Right forelimb (tissue), 1 donor: ENCODE measurements at regions not wholly inside any gene's neighbourhood (a gene's known extent, or its start where the extent isn't known, plus 50 kb on each side); places are given as distances from the start of the nearest gene placed in this dataset.

Source experiments
- DNase-seq: peaks from one replicate; pipeline ENCODE4 v3.0.0-alpha.2; 2018

- no peak for DNase-seq
Observed at GRCh38 chr18:73913505-73913904, 234.1 kb downstream of the FBXO15 start.

DNA sequence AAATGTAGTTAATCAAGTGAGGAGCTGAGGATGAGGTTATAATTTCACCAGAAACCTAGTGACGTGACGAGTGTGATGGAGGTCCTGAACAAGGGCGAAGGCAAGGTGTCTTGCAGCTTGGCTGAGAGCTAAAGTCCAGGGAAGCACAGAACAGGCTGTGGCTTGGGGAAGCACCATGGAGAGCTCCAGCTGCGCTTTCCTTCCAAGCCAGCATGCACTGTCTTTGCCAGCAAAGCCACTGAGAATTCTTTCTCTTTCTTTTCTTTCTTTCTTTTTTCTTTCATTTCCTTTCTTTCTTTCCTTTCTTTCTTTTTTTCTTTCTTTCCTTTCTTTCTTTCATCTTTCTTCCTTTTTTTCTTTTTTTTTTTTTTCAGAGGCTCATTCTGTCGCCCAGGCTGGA, 239.3 kb downstream of the FBXO15 start:
- peak; percentile 58 for DNase-seq

DNA sequence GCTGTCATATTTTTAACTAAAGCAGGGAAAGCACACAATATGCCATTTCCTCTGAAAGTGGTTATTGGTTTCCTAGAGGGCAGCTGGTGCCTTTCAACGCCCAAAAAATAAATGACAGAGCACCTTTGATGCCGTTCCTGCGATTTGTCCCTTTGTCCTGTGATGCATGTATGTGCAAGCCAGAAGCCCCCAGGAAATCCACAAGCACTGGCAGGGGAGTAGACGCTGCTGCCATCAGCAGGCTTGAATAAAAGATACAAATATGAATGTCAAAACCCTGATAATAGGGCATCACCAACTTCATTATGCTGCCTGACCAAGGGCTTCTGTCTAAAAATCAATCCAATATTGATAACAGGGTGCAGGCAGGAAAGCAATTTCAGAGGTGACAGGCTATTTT, 246.1 kb downstream of the FBXO15 start:
- DNase-seq, result no peak

DNA sequence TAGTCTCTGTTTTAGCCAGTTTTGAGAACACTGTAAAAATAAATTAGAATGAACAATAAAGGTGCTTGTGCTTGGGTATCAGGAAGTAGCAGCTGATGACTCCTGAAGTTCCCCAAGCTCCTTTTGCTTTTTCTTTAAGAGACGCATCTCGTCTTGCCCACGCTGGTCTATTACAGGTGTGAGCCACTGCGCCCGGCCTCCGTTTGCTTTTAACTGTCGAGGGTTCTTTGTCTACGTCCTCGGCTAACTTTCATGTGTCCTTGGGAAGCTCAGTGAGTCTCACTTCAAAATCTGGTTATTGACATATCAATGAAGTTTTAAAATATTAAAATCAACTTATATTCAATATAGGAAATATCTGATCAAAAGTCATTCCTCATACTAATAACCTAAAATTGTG, 246.5 kb downstream of the FBXO15 start:
- no peak for DNase-seq

DNA sequence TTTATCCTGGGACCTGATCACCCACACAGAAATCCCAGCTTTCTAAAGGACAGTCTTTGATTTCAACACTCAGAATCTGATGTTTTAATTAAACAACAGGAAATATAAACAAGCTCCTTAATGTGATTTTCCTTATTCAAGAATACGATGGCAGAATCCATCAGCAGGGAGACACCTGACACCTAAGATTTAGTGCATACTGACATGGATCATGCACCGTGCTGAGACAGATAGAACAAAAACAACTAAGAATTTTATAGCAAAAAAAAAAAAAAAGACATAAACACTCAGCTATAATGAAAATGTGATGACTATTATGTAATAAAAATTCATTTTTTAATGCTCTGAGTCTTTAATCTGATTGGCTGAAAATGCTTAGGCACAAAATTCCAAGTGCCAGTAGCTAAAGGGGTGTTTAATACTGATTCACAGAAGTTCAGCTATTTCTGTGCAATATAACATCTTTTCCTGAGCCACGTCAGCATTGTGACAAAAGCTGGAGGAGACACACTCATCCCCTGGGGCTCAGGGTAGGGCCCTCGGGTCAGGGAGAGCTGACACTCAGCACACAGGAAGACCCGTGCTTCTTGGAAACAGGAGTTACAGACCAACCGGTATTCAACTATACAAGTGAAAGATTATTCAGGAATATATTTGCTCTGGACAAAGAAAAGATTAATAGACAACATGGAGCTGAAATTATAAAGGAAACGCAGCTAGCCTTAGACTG, 247.4 kb downstream of the FBXO15 start:
- DNase-seq, result no peak

DNA sequence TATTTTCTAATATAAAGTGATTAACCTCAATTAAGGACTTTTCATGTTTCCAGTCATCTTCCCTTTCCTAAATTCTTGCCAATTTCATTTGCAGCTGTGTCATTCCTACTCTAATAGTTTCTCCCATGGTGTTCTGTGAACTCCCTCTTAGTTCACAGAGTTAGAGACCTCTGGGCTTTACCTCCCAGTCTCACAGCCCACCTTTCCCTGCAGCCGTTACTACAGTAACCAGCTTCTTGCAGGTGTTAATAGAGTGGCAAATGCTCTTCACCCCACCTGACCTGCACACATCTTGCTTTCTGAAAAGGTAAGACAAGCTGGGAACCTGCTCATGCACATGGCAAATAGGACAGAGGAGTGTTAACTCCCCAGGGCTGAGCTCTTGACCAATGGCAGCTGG, 250.1 kb downstream of the FBXO15 start:
- no peak for DNase-seq

DNA sequence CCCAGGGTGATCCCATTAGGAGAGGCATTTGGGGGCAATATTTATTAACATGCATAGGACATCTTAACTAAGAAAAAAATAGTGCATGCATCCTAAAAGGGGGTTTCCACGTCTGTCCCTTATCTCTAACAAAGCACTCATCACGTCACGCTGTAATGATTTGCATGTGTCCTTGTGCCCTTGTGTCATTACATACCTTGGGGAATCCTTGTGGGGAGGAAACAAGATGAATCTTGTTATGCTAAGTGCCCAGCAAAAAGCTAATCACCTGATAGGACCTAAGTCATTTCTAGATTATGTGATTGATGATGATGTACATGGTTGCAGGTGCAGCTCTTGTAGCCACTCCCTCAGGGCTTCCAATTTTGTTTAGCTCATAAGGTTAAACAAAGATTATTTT, 250.9 kb downstream of the FBXO15 start:
- no peak for DNase-seq

GRCh38 chr18:73895701-73896100, 251.9 kb downstream of the FBXO15 start:
- DNase-seq, result no peak

DNA sequence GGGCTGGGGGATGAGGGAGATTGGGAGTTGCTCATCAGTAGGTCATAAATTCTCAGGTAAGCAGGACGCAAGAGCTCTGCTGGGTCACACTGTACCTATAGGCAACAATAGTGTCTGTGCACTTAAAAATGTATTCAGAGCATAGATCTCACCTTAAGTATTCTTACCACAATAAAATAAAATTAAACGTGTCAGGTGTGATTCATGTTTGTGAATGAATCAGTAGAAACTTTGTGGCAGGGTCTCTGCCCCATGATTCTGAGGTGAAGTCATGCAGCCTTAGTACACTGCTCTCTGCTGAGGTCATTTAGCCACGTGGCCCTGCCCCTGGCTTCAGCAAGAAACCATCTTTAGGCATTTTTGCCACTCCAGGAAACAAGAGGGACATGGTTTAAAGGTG, 253.8 kb downstream of the FBXO15 start:
- no peak for DNase-seq

- no peak for DNase-seq
Observed at GRCh38 chr18:73891572-73892421, 255.8 kb downstream of the FBXO15 start.

- DNase-seq, result no peak
Observed at GRCh38 chr18:73888565-73888964, 259.1 kb downstream of the FBXO15 start.

GRCh38 chr18:73887801-73888200, 259.8 kb downstream of the FBXO15 start:
- no peak for DNase-seq

- no peak for DNase-seq
Observed at GRCh38 chr18:73884868-73885267, 262.8 kb downstream of the FBXO15 start.

DNA sequence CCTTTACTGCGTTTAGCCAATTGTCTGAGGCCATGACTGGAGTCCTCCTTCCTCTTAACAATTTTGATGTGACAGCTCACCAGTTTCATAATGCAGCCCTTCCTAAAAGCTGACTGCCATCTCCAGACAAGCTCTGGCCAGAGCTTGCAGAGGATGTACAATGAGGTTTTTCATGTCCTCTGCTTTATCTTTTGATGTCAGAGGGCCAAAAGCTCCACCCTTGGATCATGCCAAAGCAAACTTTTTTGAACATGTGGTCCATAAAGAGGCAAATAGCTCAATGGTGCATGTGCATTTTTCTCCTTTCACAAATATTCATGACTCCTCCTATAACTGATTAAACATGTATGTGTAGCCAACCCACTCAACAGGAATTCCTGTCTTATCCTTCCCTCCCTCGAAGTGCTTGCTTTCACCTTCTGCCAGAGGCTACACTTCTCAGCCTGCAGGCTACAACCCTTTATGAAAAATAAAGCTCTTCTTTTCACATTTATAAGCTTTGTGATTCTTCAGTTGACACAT, 266.2 kb downstream of the FBXO15 start:
- no peak for DNase-seq

GRCh38 chr18:73880387-73880786, 267.2 kb downstream of the FBXO15 start:
- no peak for DNase-seq

- no peak for DNase-seq
Observed at GRCh38 chr18:73879766-73880165, 267.9 kb downstream of the FBXO15 start.

DNA sequence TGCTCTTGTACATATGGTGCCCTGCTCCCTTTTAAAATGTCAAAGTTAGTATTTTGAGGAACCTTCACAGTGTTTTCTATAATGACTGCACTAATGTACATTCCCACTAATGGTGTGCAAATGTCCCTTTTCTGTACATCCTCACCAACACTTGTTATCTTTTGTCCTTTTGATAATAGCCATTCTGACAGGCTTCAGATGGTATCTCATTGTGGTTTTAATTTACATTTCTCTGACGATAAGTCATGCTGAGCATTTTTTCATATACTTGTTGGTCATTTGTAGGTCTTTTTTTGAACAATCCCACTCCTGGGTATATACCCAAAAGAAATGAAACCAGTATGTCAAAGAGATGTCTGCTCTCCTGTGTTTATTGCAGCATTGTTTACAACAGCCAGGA, 268.3 kb downstream of the FBXO15 start:
- DNase-seq, result no peak

DNA sequence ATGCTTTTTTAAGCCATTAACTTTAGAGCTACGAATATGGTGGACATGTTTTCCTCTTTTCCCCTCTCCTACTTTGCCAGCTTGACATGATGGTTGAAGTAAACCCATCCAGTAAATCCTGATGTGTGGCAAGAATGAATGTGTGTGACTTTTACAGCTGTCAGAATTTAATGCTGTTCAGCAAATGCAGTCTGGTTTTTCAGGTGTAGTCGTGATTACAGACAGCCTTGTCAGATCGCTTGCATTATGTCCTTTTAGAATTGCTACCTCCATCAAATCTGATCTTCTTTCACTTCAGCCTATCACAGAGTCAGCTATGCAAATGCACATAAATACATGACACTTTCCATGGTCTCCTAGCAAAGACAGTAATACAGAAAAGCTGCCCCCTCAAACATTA, 278.5 kb downstream of the FBXO15 start:
- DNase-seq, result no peak

DNA sequence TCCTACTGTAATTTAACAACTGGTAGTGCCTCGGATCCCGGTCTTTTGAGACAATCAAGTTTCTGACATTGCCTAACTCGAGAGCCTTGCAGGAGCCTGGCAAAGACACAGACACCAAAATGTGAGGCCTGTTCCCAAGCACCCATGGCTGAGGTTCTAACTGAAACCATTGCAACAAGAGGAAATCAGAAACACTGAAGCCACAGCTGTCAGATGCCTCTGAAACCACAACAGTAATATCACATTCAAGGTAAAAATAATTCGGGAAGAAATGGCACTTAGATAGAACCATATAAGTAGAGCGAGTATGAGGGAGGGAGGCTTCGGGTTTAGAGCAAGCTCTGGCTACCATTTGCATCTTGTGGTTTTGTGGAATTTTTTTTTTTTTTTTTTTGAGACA, 285.9 kb downstream of the FBXO15 start:
- DNase-seq, result no peak

DNA sequence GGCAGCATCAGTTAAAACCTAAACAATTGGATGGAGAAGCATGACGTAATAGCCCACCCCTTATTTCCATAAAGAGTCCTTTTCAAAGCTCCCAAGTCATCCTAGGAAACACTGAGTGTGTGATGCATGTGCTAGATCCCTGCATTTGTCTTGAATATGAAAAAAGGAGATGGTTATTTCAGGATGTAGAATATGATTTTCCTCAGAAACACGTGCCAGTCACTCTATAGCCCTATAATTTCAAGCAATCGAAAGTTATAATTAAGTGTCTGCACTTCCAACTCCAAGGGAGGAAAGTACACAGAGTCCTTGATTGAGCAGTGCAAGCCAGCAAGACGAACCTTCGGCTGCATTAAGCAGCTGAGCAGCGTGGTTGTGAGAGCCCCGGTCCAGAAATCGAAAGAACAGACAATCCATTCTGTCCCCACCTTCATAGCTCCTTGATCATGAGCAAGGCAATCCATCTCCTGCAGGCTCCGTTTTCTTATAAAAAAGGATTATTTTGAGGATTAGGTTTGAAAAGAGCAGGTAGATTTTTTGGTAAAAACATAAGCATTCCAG, 287.7 kb downstream of the FBXO15 start:
- no peak for DNase-seq

- no peak for DNase-seq
Observed at GRCh38 chr18:73852789-73853549, 294.7 kb downstream of the FBXO15 start.

DNA sequence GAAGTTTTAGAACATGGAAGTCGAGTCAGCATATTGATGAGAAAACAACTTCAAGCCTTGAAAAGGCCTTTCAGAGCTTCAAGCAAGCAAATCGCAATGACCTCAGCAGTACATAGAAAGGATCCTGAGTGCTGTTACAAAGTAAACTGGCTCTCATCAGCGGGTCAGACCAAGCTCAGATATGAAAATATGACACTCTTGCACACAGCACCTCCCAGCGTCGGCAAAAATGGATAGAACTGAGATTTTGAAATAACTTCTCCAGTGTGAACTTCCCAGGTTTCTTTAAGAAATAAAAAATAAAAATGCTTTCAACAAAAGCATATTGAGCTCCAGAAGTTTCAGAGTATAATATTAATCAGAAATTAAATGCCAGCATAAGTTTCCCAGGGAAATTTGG, 296.9 kb downstream of the FBXO15 start:
- DNase-seq, result no peak

DNA sequence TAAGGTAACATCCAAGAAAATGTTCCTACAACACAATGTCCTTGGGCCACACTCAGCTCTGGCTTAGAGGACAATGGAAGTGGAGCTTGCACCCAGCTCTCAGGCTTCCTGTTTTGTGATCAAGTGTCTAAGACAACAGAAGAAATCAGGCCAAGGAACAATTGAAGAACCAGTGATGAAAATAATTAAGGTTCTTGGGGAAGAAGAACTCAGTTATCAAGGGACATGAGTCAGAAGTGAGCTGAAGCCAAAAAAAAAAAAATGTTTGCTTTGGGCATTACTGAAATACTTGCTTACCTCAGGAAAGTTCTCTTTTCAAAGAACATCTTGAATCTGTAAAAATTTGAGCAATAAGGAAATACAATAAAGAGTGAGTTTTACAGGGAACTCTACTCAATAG, 299.0 kb downstream of the FBXO15 start:
- DNase-seq, result no peak
